GM12891 (cell line): ENCODE measurements at regions not wholly inside any gene's neighbourhood (a gene's known extent, or its start where the extent isn't known, plus 50 kb on each side); places are given as distances from the start of the nearest gene placed in this dataset.

Source experiments
- PAX5 ChIP-seq: IDR thresholded peaks from 2 replicates; pipeline ENCODE4 v1.6.1; 2011; ENCODE audit warnings: low read length, moderate library complexity, mild to moderate bottlenecking; ENCODE audit not compliant: insufficient read depth, severe bottlenecking
- POLR2A ChIP-seq: IDR thresholded peaks from 2 replicates; pipeline ENCODE4 v1.6.1; 2011; ENCODE audit warnings: low read depth, low read length, control low read depth
- POLR2AphosphoS5 ChIP-seq: IDR thresholded peaks from 2 replicates; pipeline ENCODE4 v1.6.1; 2011; ENCODE audit warnings: low read depth, low read length, control low read depth
- SPI1 ChIP-seq: IDR thresholded peaks from 2 replicates; pipeline ENCODE4 v1.6.1; 2011; ENCODE audit warnings: low read depth, low read length, control low read depth
- TAF1 ChIP-seq: IDR thresholded peaks from 2 replicates; pipeline ENCODE4 v1.6.1; 2011; ENCODE audit warnings: low read depth, low read length, control low read depth

DNA sequence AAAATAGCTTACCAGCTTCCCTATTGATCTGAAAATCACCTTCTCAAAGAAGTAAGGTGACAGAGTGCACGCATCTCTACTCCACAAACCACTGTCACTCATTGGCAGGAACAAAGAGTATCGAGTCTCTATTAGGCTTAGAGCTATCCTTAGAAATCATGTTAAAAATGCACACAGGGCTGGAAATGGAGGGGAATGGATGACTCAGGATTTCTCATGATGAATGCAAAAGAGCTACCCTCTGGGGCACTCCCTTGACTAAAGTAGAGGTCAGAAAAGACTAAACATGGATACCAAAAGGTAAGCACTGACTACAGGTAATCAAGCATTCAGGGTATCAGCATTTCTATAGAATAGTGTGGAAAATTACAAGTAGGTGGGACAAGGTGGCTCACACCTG lies 96.1 kb upstream of the ANO4 start:
- no peak for TF ChIP-seq POLR2A
- no peak for TF ChIP-seq SPI1
- TF ChIP-seq POLR2AphosphoS5: no peak
- TF ChIP-seq TAF1: no peak
- no peak for TF ChIP-seq PAX5
